H1 (cell line): ENCODE measurements at regions not wholly inside any gene's neighbourhood (a gene's known extent, or its start where the extent isn't known, plus 50 kb on each side); places are given as distances from the start of the nearest gene placed in this dataset.

Experiments
- BRCA1 ChIP-seq: IDR thresholded peaks from 2 replicates; pipeline ENCODE4 v1.6.1; 2012; ENCODE audit warnings: low read depth, low read length, improper control_type of control experiment
- CBX8 ChIP-seq: fragments of 300-800, 300-1000 bp; sonication (generic); IDR thresholded peaks from 2 replicates; pipeline ENCODE4 v1.7.1; 2016; ENCODE audit warnings: low read depth, low read length, borderline replicate concordance
- EP300 ChIP-seq, 2 experiments: IDR thresholded peaks; 1 replicate in 1 of 2; 2 replicates in 1 of 2; pipeline ENCODE4 v1.6.1; 2011 to 2012; ENCODE audit warnings: low read depth in 2 of 2, low read length in 2 of 2, mild to moderate bottlenecking in 2 of 2, borderline replicate concordance in 1 of 2, inconsistent platforms in 1 of 2, moderate library complexity in 1 of 2
- GABPA ChIP-seq: IDR thresholded peaks from 2 replicates; pipeline ENCODE4 v1.6.1; 2011; ENCODE audit warnings: mild to moderate bottlenecking, low read length, moderate library complexity, borderline replicate concordance; ENCODE audit not compliant: insufficient read depth
- KDM1A ChIP-seq: fragments of 200-600, 300-600 bp; sonication (generic); IDR thresholded peaks from 2 replicates; pipeline ENCODE4 v1.7.1; 2016; ENCODE audit warnings: mild to moderate bottlenecking, low read length, borderline replicate concordance
- TCF12 ChIP-seq: IDR thresholded peaks from 2 replicates; pipeline ENCODE4 v1.6.1; 2011; ENCODE audit warnings: low read depth, mild to moderate bottlenecking, low read length
- YY1 ChIP-seq: IDR thresholded peaks from 2 replicates; pipeline ENCODE4 v1.6.1; 2011; ENCODE audit warnings: low read depth, mild to moderate bottlenecking, low read length
- TF ChIP-seq, protein P1 (sequence below): fragments of 300-600 bp; sonication (generic); IDR thresholded peaks from 2 replicates; pipeline ENCODE4 v1.7.1; 2012; ENCODE audit warnings: low read length, moderate library complexity, mild to moderate bottlenecking, inconsistent platforms; ENCODE audit not compliant: insufficient replicate concordance
- TF ChIP-seq, protein P2 (sequence below): IDR thresholded peaks from 2 replicates; pipeline ENCODE4 v1.6.1; 2012; ENCODE audit warnings: low read length, inconsistent platforms
- TF ChIP-seq, protein P3 (sequence below): IDR thresholded peaks from 2 replicates; pipeline ENCODE4 v1.6.1; 2012; ENCODE audit warnings: inconsistent platforms

DNA sequence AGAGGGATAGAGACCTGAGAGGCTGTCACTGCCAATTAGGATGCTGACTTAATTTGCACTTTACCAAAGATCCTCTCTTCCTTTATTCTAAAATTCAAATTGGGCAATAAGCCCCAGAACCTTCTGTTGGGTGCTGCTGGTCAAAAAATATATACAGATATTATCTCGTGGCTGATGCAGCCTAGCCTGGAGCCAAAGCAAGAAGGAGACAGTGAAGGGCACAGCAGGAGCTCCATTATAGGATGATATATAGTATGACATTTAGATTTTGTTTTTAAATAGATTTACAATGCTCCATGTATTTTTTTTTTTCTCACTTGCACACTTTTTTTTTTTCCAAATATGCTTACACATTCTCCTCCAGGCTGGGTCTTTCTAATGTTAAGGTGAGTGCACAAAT, 579.3 kb downstream of the PIK3C3 start (continued):
- TF ChIP-seq, protein P1, sequence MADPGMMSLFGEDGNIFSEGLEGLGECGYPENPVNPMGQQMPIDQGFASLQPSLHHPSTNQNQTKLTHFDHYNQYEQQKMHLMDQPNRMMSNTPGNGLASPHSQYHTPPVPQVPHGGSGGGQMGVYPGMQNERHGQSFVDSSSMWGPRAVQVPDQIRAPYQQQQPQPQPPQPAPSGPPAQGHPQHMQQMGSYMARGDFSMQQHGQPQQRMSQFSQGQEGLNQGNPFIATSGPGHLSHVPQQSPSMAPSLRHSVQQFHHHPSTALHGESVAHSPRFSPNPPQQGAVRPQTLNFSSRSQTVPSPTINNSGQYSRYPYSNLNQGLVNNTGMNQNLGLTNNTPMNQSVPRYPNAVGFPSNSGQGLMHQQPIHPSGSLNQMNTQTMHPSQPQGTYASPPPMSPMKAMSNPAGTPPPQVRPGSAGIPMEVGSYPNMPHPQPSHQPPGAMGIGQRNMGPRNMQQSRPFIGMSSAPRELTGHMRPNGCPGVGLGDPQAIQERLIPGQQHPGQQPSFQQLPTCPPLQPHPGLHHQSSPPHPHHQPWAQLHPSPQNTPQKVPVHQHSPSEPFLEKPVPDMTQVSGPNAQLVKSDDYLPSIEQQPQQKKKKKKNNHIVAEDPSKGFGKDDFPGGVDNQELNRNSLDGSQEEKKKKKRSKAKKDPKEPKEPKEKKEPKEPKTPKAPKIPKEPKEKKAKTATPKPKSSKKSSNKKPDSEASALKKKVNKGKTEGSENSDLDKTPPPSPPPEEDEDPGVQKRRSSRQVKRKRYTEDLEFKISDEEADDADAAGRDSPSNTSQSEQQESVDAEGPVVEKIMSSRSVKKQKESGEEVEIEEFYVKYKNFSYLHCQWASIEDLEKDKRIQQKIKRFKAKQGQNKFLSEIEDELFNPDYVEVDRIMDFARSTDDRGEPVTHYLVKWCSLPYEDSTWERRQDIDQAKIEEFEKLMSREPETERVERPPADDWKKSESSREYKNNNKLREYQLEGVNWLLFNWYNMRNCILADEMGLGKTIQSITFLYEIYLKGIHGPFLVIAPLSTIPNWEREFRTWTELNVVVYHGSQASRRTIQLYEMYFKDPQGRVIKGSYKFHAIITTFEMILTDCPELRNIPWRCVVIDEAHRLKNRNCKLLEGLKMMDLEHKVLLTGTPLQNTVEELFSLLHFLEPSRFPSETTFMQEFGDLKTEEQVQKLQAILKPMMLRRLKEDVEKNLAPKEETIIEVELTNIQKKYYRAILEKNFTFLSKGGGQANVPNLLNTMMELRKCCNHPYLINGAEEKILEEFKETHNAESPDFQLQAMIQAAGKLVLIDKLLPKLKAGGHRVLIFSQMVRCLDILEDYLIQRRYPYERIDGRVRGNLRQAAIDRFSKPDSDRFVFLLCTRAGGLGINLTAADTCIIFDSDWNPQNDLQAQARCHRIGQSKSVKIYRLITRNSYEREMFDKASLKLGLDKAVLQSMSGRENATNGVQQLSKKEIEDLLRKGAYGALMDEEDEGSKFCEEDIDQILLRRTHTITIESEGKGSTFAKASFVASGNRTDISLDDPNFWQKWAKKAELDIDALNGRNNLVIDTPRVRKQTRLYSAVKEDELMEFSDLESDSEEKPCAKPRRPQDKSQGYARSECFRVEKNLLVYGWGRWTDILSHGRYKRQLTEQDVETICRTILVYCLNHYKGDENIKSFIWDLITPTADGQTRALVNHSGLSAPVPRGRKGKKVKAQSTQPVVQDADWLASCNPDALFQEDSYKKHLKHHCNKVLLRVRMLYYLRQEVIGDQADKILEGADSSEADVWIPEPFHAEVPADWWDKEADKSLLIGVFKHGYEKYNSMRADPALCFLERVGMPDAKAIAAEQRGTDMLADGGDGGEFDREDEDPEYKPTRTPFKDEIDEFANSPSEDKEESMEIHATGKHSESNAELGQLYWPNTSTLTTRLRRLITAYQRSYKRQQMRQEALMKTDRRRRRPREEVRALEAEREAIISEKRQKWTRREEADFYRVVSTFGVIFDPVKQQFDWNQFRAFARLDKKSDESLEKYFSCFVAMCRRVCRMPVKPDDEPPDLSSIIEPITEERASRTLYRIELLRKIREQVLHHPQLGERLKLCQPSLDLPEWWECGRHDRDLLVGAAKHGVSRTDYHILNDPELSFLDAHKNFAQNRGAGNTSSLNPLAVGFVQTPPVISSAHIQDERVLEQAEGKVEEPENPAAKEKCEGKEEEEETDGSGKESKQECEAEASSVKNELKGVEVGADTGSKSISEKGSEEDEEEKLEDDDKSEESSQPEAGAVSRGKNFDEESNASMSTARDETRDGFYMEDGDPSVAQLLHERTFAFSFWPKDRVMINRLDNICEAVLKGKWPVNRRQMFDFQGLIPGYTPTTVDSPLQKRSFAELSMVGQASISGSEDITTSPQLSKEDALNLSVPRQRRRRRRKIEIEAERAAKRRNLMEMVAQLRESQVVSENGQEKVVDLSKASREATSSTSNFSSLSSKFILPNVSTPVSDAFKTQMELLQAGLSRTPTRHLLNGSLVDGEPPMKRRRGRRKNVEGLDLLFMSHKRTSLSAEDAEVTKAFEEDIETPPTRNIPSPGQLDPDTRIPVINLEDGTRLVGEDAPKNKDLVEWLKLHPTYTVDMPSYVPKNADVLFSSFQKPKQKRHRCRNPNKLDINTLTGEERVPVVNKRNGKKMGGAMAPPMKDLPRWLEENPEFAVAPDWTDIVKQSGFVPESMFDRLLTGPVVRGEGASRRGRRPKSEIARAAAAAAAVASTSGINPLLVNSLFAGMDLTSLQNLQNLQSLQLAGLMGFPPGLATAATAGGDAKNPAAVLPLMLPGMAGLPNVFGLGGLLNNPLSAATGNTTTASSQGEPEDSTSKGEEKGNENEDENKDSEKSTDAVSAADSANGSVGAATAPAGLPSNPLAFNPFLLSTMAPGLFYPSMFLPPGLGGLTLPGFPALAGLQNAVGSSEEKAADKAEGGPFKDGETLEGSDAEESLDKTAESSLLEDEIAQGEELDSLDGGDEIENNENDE: no peak
- TF ChIP-seq, protein P2, sequence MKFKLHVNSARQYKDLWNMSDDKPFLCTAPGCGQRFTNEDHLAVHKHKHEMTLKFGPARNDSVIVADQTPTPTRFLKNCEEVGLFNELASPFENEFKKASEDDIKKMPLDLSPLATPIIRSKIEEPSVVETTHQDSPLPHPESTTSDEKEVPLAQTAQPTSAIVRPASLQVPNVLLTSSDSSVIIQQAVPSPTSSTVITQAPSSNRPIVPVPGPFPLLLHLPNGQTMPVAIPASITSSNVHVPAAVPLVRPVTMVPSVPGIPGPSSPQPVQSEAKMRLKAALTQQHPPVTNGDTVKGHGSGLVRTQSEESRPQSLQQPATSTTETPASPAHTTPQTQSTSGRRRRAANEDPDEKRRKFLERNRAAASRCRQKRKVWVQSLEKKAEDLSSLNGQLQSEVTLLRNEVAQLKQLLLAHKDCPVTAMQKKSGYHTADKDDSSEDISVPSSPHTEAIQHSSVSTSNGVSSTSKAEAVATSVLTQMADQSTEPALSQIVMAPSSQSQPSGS: no peak
- no peak for TF ChIP-seq TCF12
- no peak for TF ChIP-seq KDM1A
- TF ChIP-seq, protein P3, sequence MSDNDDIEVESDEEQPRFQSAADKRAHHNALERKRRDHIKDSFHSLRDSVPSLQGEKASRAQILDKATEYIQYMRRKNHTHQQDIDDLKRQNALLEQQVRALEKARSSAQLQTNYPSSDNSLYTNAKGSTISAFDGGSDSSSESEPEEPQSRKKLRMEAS: no peak
- no peak for TF ChIP-seq YY1
- TF ChIP-seq CBX8: no peak
- no peak for TF ChIP-seq GABPA
- TF ChIP-seq EP300 (IDR thresholded peaks at IDR 0.05; ENCODE audit: borderline replicate concordance in 1 of 2, low read depth in 2 of 2, low read length in 2 of 2): no peak
- no peak for TF ChIP-seq BRCA1
